ENCODE measurements at regions not wholly inside any gene's neighbourhood (a gene's known extent, or its start where the extent isn't known, plus 50 kb on each side); places are given as distances from the start of the nearest gene placed in this dataset.

DNA sequence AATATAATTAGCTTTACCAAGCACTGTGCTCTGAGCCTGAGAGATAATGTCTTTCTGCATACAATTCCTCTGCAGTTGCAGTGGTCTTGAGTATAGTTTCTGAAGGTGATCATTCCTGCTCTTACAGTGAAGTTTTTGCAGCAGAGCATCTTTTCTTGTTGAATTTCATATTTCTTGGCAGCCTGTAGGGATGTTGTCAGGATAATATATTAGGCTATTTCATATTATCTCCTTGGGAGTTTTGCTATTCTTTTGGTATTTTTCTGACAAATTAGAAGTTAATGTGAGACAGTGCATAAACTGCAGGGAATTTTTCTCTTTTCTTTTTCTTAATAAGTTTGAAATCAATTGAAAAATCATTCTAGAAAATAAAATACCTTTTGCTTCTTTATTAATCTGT lies 1502.6 kb upstream of the FLRT2 start:
- CTCF ChIA-PET: no interaction called here
- H3K27ac ChIP-seq (ENCODE audit: extremely low read depth, low read depth, low read length): no peak overlapping the region
- TF ChIP-seq ZNF701 (tag by site-specific recombination; IDR thresholded peaks at IDR 0.05) (no peak), ZNF202 (tag by site-specific recombination; IDR thresholded peaks at IDR 0.05; ENCODE audit: borderline replicate concordance) (no peak), ZNF561 (tag by site-specific recombination; IDR thresholded peaks at IDR 0.05; ENCODE audit: borderline replicate concordance) (no peak), KLF10 (tag by site-specific recombination; IDR thresholded peaks at IDR 0.05) (no peak), RBAK (tag by site-specific recombination; IDR thresholded peaks at IDR 0.05) (no peak), ZNF510 (tag by site-specific recombination; IDR thresholded peaks at IDR 0.05; ENCODE audit: insufficient replicate concordance) (no peak), GLI2 (tag by site-specific recombination; IDR thresholded peaks at IDR 0.05; ENCODE audit: borderline replicate concordance, low read depth) (no peak), ZFP3 (tag by site-specific recombination; IDR thresholded peaks at IDR 0.05; ENCODE audit: low read depth) (no peak), ZNF433 (tag by site-specific recombination; IDR thresholded peaks at IDR 0.05; ENCODE audit: low read depth) (no peak), TRIM28 (IDR thresholded peaks at IDR 0.05; ENCODE audit: borderline replicate concordance, low read length) (no peak), YY2 (tag by site-specific recombination; IDR thresholded peaks at IDR 0.05) (no peak), ZNF704 (tag by site-specific recombination; IDR thresholded peaks at IDR 0.05) (no peak), ZNF248 (tag by site-specific recombination; IDR thresholded peaks at IDR 0.05) (no peak), SCRT1 (tag by site-specific recombination; IDR thresholded peaks at IDR 0.05; ENCODE audit: borderline replicate concordance) (no peak), ZNF626 (tag by site-specific recombination; IDR thresholded peaks at IDR 0.05) (no peak)
- TF ChIP-seq, protein P1, sequence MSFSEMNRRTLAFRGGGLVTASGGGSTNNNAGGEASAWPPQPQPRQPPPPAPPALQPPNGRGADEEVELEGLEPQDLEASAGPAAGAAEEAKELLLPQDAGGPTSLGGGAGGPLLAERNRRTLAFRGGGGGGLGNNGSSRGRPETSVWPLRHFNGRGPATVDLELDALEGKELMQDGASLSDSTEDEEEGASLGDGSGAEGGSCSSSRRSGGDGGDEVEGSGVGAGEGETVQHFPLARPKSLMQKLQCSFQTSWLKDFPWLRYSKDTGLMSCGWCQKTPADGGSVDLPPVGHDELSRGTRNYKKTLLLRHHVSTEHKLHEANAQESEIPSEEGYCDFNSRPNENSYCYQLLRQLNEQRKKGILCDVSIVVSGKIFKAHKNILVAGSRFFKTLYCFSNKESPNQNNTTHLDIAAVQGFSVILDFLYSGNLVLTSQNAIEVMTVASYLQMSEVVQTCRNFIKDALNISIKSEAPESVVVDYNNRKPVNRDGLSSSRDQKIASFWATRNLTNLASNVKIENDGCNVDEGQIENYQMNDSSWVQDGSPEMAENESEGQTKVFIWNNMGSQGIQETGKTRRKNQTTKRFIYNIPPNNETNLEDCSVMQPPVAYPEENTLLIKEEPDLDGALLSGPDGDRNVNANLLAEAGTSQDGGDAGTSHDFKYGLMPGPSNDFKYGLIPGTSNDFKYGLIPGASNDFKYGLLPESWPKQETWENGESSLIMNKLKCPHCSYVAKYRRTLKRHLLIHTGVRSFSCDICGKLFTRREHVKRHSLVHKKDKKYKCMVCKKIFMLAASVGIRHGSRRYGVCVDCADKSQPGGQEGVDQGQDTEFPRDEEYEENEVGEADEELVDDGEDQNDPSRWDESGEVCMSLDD (tag by site-specific recombination; IDR thresholded peaks at IDR 0.05): no peak
- no peaks in the 10 kb centered on the region for H3K9me3 ChIP-seq (ENCODE audit: control insufficient read depth, insufficient read depth, low read depth, low read length)
- H3K4me3 ChIP-seq (ENCODE audit: low read depth, low read length): no peak overlapping the region
- POLR2A ChIA-PET: no interaction called here
- H3K36me3 ChIP-seq (ENCODE audit: control insufficient read depth in 2 of 2, insufficient read depth in 1 of 2, low read length in 2 of 2): no peaks in the 10 kb centered on the region
- H3K4me1 ChIP-seq (ENCODE audit: control insufficient read depth, insufficient read depth, low read length): no peaks in the 10 kb centered on the region

GRCh38 chr14:84028080-84028604 lies 1501.8 kb upstream of the FLRT2 start:
- Histone ChIP-seq H3K36me3 (ENCODE audit: control insufficient read depth in 2 of 2, insufficient read depth in 1 of 2, low read length in 2 of 2) (no peaks in the 10 kb centered on the region), H3K27ac (ENCODE audit: extremely low read depth, low read depth, low read length) (no peak overlapping the region), H3K9me3 (ENCODE audit: control insufficient read depth, insufficient read depth, low read depth, low read length) (no peaks in the 10 kb centered on the region), H3K4me3 (ENCODE audit: low read depth, low read length) (no peak overlapping the region), H3K4me1 (ENCODE audit: control insufficient read depth, insufficient read depth, low read length) (no peaks in the 10 kb centered on the region)
- TF ChIP-seq ZNF16 (tag by site-specific recombination; IDR thresholded peaks at IDR 0.05; ENCODE audit: low read depth): no peak
- no peak for TF ChIP-seq SETDB1 (IDR thresholded peaks at IDR 0.05; ENCODE audit: insufficient read length, low read length)
- no peak for TF ChIP-seq SALL2 (tag by site-specific recombination; IDR thresholded peaks at IDR 0.05; ENCODE audit: borderline replicate concordance)
- TF ChIP-seq ZNF169 (tag by site-specific recombination; IDR thresholded peaks at IDR 0.05): no peak
- TF ChIP-seq ZNF391 (tag by site-specific recombination; IDR thresholded peaks at IDR 0.05; ENCODE audit: borderline replicate concordance, low read depth): no peak
- ChIA-PET POLR2A (no interaction called here), CTCF (no interaction called here)
